NCI-H2196 treated with DMSO at 0.1 percent for 48 hours (cell line): ENCODE measurements at regions not wholly inside any gene's neighbourhood (a gene's known extent, or its start where the extent isn't known, plus 50 kb on each side); places are given as distances from the start of the nearest gene placed in this dataset.
A peak's percentile ranks its signal among the peaks of the same experiment; 100 is the strongest.

Source experiments
- DNase-seq: peaks from one replicate; lab custom pipeline; 2025; ENCODE audit not compliant: unreplicated experiment; lab: John Stamatoyannopoulos, UW

- peak; percentile 61 for DNase-seq
Measured at GRCh38 chr20:39264506-39265172, 302.5 kb downstream of the DHX35 start.

- DNase-seq = no peak
Measured at GRCh38 chr20:39263076-39263475, 300.9 kb downstream of the DHX35 start.

- no peak for DNase-seq
Measured at GRCh38 chr20:39259808-39260207, 297.7 kb downstream of the DHX35 start.

GRCh38 chr20:39259010-39259803 is 297.1 kb downstream of the DHX35 start:
- DNase-seq = no peak

- no peak for DNase-seq
Measured at GRCh38 chr20:39258253-39258652, 296.1 kb downstream of the DHX35 start.

- no peak for DNase-seq
Measured at GRCh38 chr20:39253051-39253755, 291.1 kb downstream of the DHX35 start.

GRCh38 chr20:39252035-39252434 is 289.9 kb downstream of the DHX35 start:
- no peak for DNase-seq

GRCh38 chr20:39249798-39250197 is 287.7 kb downstream of the DHX35 start:
- DNase-seq = no peak

- DNase-seq = no peak
Measured at GRCh38 chr20:39248862-39249485, 286.8 kb downstream of the DHX35 start.

- no peak for DNase-seq
Measured at GRCh38 chr20:39248171-39248861, 286.2 kb downstream of the DHX35 start.

- no peak for DNase-seq
Measured at GRCh38 chr20:39246436-39246835, 284.3 kb downstream of the DHX35 start.

GRCh38 chr20:39245685-39246311 is 283.7 kb downstream of the DHX35 start:
- no peak for DNase-seq

- DNase-seq = no peak
Measured at GRCh38 chr20:39243962-39244361, 281.8 kb downstream of the DHX35 start.

GRCh38 chr20:39242614-39243013 is 280.5 kb downstream of the DHX35 start:
- DNase-seq = no peak

- DNase-seq = no peak
Measured at GRCh38 chr20:39234520-39235095, 272.5 kb downstream of the DHX35 start.

- no peak for DNase-seq
Measured at GRCh38 chr20:39233755-39234154, 271.6 kb downstream of the DHX35 start.

GRCh38 chr20:39227416-39227815 is 265.3 kb downstream of the DHX35 start:
- DNase-seq = no peak

- DNase-seq = no peak
Measured at GRCh38 chr20:39225978-39226377, 263.8 kb downstream of the DHX35 start.

GRCh38 chr20:39225536-39225935 is 263.4 kb downstream of the DHX35 start:
- DNase-seq = no peak

- no peak for DNase-seq
Measured at GRCh38 chr20:39222101-39222500, 260.0 kb downstream of the DHX35 start.
